HEK293 (cell line): ENCODE measurements at regions not wholly inside any gene's neighbourhood (a gene's known extent, or its start where the extent isn't known, plus 50 kb on each side); places are given as distances from the start of the nearest gene placed in this dataset.

ENCODE experiments used
- BCL11A ChIP-seq: fragments of 450-650 bp; formaldehyde crosslinking; IDR thresholded peaks from 2 replicates; pipeline ENCODE4 v1.5.1; 2016; ENCODE audit warnings: low read depth, missing biosample characterization, missing genetic modification characterization
- KLF8 ChIP-seq: fragments of 450-650 bp; formaldehyde crosslinking; IDR thresholded peaks from 2 replicates; pipeline ENCODE4 v1.5.1; 2016; ENCODE audit warnings: missing biosample characterization, missing genetic modification characterization
- RBAK ChIP-seq: fragments of 450-650 bp; formaldehyde crosslinking; IDR thresholded peaks from 2 replicates; pipeline ENCODE4 v1.5.1; 2016; ENCODE audit warnings: missing biosample characterization, missing genetic modification characterization
- ZBTB48 ChIP-seq: fragments of 450-650 bp; formaldehyde crosslinking; IDR thresholded peaks from 2 replicates; pipeline ENCODE4 v1.5.1; 2016; ENCODE audit warnings: missing biosample characterization, missing genetic modification characterization
- ZEB2 ChIP-seq: fragments of 450-650 bp; formaldehyde crosslinking; IDR thresholded peaks from 2 replicates; pipeline ENCODE4 v1.5.1; 2016; ENCODE audit warnings: missing biosample characterization, missing genetic modification characterization
- ZIC2 ChIP-seq: fragments of 450-650 bp; formaldehyde crosslinking; IDR thresholded peaks from 2 replicates; pipeline ENCODE4 v1.5.1; 2016; ENCODE audit warnings: missing biosample characterization, missing genetic modification characterization
- ZNF10 ChIP-seq: fragments of 450-650 bp; formaldehyde crosslinking; IDR thresholded peaks from 2 replicates; pipeline ENCODE4 v1.5.1; 2017; ENCODE audit warnings: missing biosample characterization, missing genetic modification characterization
- ZNF16 ChIP-seq: fragments of 450-650 bp; formaldehyde crosslinking; IDR thresholded peaks from 2 replicates; pipeline ENCODE4 v1.5.1; 2016; ENCODE audit warnings: low read depth, missing biosample characterization, missing genetic modification characterization
- ZNF202 ChIP-seq: fragments of 450-650 bp; formaldehyde crosslinking; IDR thresholded peaks from 2 replicates; pipeline ENCODE4 v1.5.1; 2016; ENCODE audit warnings: missing biosample characterization, missing genetic modification characterization, borderline replicate concordance
- ZNF311 ChIP-seq: fragments of 450-650 bp; formaldehyde crosslinking; IDR thresholded peaks from 2 replicates; pipeline ENCODE4 v1.5.1; 2017; ENCODE audit warnings: missing biosample characterization, missing genetic modification characterization, borderline replicate concordance
- ZNF404 ChIP-seq: fragments of 450-650 bp; formaldehyde crosslinking; IDR thresholded peaks from 2 replicates; pipeline ENCODE4 v1.5.1; 2017; ENCODE audit warnings: missing biosample characterization, missing genetic modification characterization
- ZNF555 ChIP-seq: fragments of 450-650 bp; formaldehyde crosslinking; conservative IDR thresholded peaks from 2 replicates; pipeline ENCODE4 v1.5.1; 2017; ENCODE audit warnings: missing biosample characterization, mild to moderate bottlenecking, missing genetic modification characterization, inconsistent platforms
- TF ChIP-seq, protein P1 (sequence below): fragments of 450-650 bp; formaldehyde crosslinking; IDR thresholded peaks from 2 replicates; pipeline ENCODE4 v1.5.1; 2016; ENCODE audit warnings: missing biosample characterization, missing genetic modification characterization

DNA sequence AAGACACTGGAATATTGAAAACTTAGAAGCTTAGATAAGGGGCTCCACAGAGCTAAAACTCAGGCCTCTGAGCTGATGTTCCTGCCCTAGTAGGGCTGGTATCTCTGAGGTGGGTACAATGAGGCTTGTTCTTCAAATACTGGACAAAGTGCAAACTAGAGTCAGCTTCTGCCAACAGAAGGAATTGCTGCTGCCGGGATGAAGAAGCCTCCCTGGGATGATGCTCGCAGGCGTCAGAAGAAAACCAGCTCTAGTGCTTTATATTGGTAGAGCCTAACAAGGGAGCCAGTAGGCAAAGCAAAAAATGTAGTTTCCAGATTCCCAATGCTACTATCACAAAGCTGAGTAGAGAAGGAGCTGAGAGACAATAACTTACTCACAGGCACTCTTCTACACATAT, 118.1 kb downstream of the FOXI3 start:
- TF ChIP-seq, protein P1, sequence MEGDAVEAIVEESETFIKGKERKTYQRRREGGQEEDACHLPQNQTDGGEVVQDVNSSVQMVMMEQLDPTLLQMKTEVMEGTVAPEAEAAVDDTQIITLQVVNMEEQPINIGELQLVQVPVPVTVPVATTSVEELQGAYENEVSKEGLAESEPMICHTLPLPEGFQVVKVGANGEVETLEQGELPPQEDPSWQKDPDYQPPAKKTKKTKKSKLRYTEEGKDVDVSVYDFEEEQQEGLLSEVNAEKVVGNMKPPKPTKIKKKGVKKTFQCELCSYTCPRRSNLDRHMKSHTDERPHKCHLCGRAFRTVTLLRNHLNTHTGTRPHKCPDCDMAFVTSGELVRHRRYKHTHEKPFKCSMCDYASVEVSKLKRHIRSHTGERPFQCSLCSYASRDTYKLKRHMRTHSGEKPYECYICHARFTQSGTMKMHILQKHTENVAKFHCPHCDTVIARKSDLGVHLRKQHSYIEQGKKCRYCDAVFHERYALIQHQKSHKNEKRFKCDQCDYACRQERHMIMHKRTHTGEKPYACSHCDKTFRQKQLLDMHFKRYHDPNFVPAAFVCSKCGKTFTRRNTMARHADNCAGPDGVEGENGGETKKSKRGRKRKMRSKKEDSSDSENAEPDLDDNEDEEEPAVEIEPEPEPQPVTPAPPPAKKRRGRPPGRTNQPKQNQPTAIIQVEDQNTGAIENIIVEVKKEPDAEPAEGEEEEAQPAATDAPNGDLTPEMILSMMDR (tag by site-specific recombination) = no peak
- no peak for TF ChIP-seq BCL11A
- TF ChIP-seq ZNF202 (tag by site-specific recombination) = no peak
- no peak for TF ChIP-seq ZNF555 (tag by site-specific recombination)
- no peak for TF ChIP-seq ZNF10 (tag by site-specific recombination)
- TF ChIP-seq ZBTB48 = no peak
- TF ChIP-seq ZNF311 = no peak
- TF ChIP-seq KLF8 (tag by site-specific recombination) = no peak
- TF ChIP-seq ZNF16 (tag by site-specific recombination) = no peak
- no peak for TF ChIP-seq RBAK
- TF ChIP-seq ZIC2 (tag by site-specific recombination) = no peak
- TF ChIP-seq ZNF404 = no peak
- TF ChIP-seq ZEB2 (tag by site-specific recombination) = no peak
